OCI-LY1 (cell line): ENCODE measurements at regions not wholly inside any gene's neighbourhood (a gene's known extent, or its start where the extent isn't known, plus 50 kb on each side); places are given as distances from the start of the nearest gene placed in this dataset.

ENCODE experiments used
- EZH2 ChIP-seq: fragments of 200-600 bp; sonication (generic), shearing (Covaris generic); IDR thresholded peaks from 2 replicates; pipeline ENCODE4 v1.8.0; 2017; ENCODE audit warnings: borderline replicate concordance, mixed run types, mild to moderate bottlenecking, antibody characterized with exemption, low read length, moderate library complexity, mixed read lengths
- TF ChIP-seq, protein P1 (sequence below): fragments of 200-600 bp; sonication (generic), shearing (Covaris generic); IDR thresholded peaks from 2 replicates; pipeline ENCODE4 v1.5.1; 2017; ENCODE audit warnings: mild to moderate bottlenecking, antibody characterized with exemption, low read length, moderate library complexity, mixed read lengths

DNA sequence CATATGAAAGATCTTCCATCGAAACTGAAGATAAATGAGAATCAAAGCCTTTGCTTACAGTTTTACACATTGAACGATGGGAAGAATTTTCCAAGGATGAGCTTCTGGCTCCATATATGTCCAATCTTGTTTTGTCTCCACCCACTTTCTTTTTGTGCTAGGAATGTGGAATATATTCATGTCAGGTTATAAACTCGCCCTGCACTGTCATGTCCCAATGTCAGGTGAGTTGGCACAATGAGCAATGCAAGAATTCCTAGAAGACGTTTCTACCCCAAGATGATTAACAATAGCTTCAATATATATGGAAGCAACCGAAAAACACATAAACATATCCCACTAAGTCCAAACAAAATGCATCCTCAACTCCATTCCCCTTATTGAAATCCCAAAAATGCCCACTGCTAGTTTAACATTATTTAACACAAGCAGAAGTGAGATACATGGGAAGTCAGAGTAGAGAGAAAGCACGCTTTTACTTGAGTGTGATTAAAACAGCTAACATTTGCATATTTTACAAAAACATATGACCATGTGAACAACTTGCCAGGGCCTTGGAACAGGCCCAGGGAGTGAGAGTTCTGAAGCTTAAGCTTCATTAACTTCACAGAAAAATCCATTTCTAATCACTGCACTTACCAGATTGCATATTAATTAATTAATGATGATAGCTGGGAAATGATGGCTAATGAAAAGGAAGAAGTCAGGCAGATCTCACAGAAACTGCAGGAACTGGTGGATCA, 233.9 kb downstream of the GXYLT1 start:
- TF ChIP-seq, protein P1, sequence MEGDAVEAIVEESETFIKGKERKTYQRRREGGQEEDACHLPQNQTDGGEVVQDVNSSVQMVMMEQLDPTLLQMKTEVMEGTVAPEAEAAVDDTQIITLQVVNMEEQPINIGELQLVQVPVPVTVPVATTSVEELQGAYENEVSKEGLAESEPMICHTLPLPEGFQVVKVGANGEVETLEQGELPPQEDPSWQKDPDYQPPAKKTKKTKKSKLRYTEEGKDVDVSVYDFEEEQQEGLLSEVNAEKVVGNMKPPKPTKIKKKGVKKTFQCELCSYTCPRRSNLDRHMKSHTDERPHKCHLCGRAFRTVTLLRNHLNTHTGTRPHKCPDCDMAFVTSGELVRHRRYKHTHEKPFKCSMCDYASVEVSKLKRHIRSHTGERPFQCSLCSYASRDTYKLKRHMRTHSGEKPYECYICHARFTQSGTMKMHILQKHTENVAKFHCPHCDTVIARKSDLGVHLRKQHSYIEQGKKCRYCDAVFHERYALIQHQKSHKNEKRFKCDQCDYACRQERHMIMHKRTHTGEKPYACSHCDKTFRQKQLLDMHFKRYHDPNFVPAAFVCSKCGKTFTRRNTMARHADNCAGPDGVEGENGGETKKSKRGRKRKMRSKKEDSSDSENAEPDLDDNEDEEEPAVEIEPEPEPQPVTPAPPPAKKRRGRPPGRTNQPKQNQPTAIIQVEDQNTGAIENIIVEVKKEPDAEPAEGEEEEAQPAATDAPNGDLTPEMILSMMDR = no peak
- no peak for TF ChIP-seq EZH2
